ENCODE measurements at regions not wholly inside any gene's neighbourhood (a gene's known extent, or its start where the extent isn't known, plus 50 kb on each side); places are given as distances from the start of the nearest gene placed in this dataset.

- no peak for FAIRE-seq
Observed at GRCh38 chr19:29467824-29468401, 57.9 kb upstream of the VSTM2B start.

GRCh38 chr19:29475469-29475868 lies 50.3 kb upstream of the VSTM2B start:
- H3K27ac Mint-ChIP-seq (ENCODE audit: unreplicated experiment), result no peak overlapping the region
- no peak for FAIRE-seq
- H3K4me1 ChIP-seq (ENCODE audit: insufficient read depth, low read length), result no peaks in the 10 kb centered on the region
- H3K36me3 ChIP-seq (ENCODE audit: insufficient read depth, low read length), result no peaks in the 10 kb centered on the region
- H3K9me3 ChIP-seq (ENCODE audit: insufficient read depth, low read depth, low read length), result no peaks in the 10 kb centered on the region
- TF ChIP-seq, protein P1, sequence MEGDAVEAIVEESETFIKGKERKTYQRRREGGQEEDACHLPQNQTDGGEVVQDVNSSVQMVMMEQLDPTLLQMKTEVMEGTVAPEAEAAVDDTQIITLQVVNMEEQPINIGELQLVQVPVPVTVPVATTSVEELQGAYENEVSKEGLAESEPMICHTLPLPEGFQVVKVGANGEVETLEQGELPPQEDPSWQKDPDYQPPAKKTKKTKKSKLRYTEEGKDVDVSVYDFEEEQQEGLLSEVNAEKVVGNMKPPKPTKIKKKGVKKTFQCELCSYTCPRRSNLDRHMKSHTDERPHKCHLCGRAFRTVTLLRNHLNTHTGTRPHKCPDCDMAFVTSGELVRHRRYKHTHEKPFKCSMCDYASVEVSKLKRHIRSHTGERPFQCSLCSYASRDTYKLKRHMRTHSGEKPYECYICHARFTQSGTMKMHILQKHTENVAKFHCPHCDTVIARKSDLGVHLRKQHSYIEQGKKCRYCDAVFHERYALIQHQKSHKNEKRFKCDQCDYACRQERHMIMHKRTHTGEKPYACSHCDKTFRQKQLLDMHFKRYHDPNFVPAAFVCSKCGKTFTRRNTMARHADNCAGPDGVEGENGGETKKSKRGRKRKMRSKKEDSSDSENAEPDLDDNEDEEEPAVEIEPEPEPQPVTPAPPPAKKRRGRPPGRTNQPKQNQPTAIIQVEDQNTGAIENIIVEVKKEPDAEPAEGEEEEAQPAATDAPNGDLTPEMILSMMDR (IDR thresholded peaks at IDR 0.05; ENCODE audit: insufficient read depth, low read depth, low read length), result no peak
- TF ChIP-seq EZH2 (IDR thresholded peaks at IDR 0.05; ENCODE audit: insufficient read depth, low read length), result no peak
- H2AFZ ChIP-seq (ENCODE audit: low read depth, low read length), result no peak overlapping the region
- no peaks in the 10 kb centered on the region for H3K4me1 Mint-ChIP-seq (ENCODE audit: low read depth, unreplicated experiment)
- peaks cover 8% of the 10 kb centered on the region for H3K9me3 Mint-ChIP-seq (ENCODE audit: unreplicated experiment)
- no peaks in the 10 kb centered on the region for H4K20me1 ChIP-seq (ENCODE audit: insufficient read depth, low read length)
- H3K9ac ChIP-seq (ENCODE audit: low read length), result no peak overlapping the region
- no peak overlapping the region for H3K4me3 ChIP-seq (ENCODE audit: insufficient read depth, low read depth, low read length)
- no peaks in the 10 kb centered on the region for H3K36me3 Mint-ChIP-seq (ENCODE audit: low read depth, unreplicated experiment)
- H3K27me3 Mint-ChIP-seq (ENCODE audit: low read depth, unreplicated experiment), result peaks cover 11% of the 10 kb centered on the region
- H3K27me3 ChIP-seq (ENCODE audit: insufficient read depth, low read length), result no peaks in the 10 kb centered on the region
- H3K79me2 ChIP-seq (ENCODE audit: insufficient read depth, low read length), result no peaks in the 10 kb centered on the region
- H3K4me2 ChIP-seq (ENCODE audit: low read length), result no peak overlapping the region
- H3K4me3 Mint-ChIP-seq (ENCODE audit: unreplicated experiment), result no peak overlapping the region
- DNase-seq (ENCODE audit: low read depth), result no peak
- H3K27ac ChIP-seq (ENCODE audit: low read depth, low read length), result no peak overlapping the region

More at GRCh38 chr19:29467824-29468401, 57.9 kb upstream of the VSTM2B start:
- no peak overlapping the region for H3K27ac ChIP-seq (ENCODE audit: low read depth, low read length)
- no peak for DNase-seq (ENCODE audit: low read depth)
- Mint-ChIP-seq H3K4me3 (ENCODE audit: unreplicated experiment) (no peak overlapping the region), H3K27ac (ENCODE audit: unreplicated experiment) (no peak overlapping the region), H3K27me3 (ENCODE audit: low read depth, unreplicated experiment) (peaks cover 7% of the 10 kb centered on the region), H3K9me3 (ENCODE audit: unreplicated experiment) (no peaks in the 10 kb centered on the region), H3K36me3 (ENCODE audit: low read depth, unreplicated experiment) (no peaks in the 10 kb centered on the region), H3K4me1 (ENCODE audit: low read depth, unreplicated experiment) (no peaks in the 10 kb centered on the region)
- no peaks in the 10 kb centered on the region for H3K27me3 ChIP-seq (ENCODE audit: insufficient read depth, low read length)
- TF ChIP-seq, protein P1 (IDR thresholded peaks at IDR 0.05; ENCODE audit: insufficient read depth, low read depth, low read length), result no peak
- TF ChIP-seq EZH2 (IDR thresholded peaks at IDR 0.05; ENCODE audit: insufficient read depth, low read length), result no peak
- no peak overlapping the region for H2AFZ ChIP-seq (ENCODE audit: low read depth, low read length)
- H3K4me2 ChIP-seq (ENCODE audit: low read length), result no peak overlapping the region
- no peaks in the 10 kb centered on the region for H3K4me1 ChIP-seq (ENCODE audit: insufficient read depth, low read length)
- no peaks in the 10 kb centered on the region for H4K20me1 ChIP-seq (ENCODE audit: insufficient read depth, low read length)
- no peaks in the 10 kb centered on the region for H3K36me3 ChIP-seq (ENCODE audit: insufficient read depth, low read length)
- H3K9me3 ChIP-seq (ENCODE audit: insufficient read depth, low read depth, low read length), result no peaks in the 10 kb centered on the region
- no peak overlapping the region for H3K9ac ChIP-seq (ENCODE audit: low read length)
- no peaks in the 10 kb centered on the region for H3K79me2 ChIP-seq (ENCODE audit: insufficient read depth, low read length)
- H3K4me3 ChIP-seq (ENCODE audit: insufficient read depth, low read depth, low read length), result no peak overlapping the region

Measured in astrocyte (in vitro differentiated cells and primary cell).